Nucleus accumbens (tissue), 56 donors: ENCODE measurements at regions not wholly inside any gene's neighbourhood (a gene's known extent, or its start where the extent isn't known, plus 50 kb on each side); places are given as distances from the start of the nearest gene placed in this dataset.
"Not testable (repeated sequence)": the region's sequence is repeated elsewhere in the genome, so short reads cannot be mapped to it uniquely, and the experiment has no call there.

Source experiments
- DNase-seq, 56 donors: peaks; one replicate each; lab custom pipeline; 2025; lab: John Stamatoyannopoulos, UW

DNA sequence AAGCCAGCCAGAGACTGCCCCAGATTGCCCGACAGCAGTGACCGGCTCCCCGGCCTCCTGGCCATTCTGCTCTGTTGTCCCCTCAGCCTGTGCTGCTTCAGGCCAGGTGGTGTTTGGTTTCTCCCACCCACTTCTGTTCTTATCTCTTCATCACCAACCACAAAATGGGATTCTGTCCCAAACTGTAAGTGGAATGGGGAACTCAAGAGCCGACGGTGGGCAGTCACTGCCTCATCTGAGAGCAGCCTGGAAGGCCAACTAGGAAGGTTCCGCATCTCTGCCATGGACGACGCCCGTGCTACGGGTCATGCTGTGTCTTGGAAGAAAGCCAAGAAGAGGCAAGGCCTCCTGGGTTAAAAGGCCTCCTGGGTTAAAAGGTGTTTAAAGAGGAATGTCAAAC, 219.0 kb upstream of the PIK3R1 start:
- no peak for DNase-seq

DNA sequence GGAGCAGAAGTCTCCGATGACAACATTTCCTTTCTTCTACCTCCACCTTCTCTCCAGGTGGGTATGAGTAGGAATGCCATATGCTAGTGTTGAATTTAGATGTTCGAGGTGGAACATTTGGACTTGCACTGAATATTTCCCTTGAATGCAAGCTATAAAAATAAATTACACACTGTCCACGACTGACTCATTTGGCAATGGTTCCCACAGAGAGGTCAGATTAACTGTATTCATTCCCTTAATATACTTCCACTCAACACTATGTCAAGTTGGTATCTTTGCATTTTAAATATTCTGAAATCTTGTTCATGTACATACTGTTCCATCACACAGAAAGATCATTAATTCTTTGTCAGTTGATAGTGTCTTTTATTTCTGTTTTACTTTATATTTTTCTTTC, 222.6 kb upstream of the PIK3R1 start:
- DNase-seq: no peak

DNA sequence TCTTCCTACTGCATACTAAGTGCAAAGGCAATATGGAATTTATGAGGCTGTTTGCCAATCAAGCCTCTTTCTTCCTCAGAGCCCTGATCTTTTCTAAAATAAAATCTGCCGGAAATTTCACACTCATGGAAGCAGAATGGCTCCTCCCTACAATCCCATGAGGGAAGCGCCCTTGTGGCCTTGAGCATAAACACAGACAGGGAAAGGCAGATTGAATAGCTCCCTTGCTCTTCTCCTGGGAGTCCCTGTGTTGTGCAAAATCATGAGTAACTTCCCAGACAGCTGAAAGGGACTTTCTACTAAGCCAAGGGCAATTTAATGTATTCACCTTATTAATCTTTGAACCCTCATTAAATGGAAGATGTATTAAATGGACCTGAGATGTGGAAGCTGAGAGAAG, 226.1 kb upstream of the PIK3R1 start:
- DNase-seq: no peak

DNA sequence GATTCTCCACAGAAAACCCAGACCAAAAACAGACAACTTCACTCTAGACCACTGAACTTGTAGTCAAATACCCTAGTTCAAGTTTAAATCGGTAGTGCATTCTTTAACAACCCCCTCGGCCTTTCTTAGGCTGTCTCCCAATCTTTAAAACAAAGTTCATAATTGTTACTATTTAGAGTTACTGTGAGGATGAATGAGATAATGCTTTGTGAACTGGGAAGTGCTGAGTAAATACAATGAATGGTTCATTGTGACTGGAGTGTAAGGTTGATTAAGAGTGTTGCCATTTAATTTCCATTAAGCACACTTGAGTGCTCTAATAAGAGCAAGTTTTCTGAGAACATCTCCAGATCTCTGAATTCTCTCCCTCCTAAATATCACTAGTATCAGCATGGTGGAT, 228.8 kb upstream of the PIK3R1 start:
- DNase-seq: no peak

DNA sequence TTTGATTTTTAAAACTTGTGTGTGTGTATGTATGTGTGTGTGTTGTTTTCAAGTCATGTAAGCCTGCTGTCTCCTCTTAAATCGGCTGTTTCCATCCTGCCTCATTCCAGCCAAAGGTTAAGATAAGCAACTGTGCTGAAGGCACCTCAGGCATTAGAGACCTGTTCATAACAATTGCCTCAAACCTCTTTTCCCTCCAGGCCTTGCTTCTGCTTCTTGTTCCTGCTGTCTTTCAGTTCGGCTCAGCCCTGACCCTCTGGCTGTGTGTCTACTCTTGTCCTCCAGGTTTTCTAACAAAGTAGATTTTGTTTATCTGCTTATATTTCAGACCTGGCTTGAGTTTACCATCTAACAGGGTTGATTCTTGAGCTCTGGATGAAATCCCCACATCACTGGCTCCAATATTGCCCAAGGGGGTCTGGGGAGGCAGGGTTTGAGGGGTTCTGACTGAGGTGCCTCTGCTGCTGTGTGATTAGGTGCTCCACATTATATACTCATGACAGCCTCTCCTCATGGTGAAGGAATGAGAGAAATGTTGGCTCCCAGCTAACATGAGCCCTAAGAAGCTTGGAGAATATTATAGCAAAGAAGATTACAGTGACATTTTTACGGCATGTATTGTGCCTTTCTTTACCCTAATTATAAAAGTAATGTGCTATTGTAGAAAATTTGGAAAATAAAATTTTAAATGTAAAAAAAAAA, 229.7 kb upstream of the PIK3R1 start:
- DNase-seq: no peak

DNA sequence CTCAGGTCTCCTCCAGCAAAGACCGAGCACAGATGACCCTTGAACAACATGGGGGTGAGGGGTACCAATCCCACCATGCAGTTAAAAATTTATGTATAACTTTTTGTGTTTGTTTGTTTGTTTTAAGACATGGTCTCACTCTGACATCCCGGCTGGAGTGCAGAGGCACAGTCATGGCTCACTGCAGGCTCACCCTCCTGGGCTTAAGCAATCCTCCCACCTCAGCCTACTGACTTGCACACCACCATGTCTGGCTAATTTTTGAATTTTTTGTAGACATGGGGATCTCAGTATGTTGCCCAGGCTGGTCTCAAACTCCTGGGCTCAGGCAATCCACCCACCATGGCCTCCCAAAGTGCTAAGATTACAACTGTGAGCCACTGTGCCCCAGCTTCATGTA, 231.0 kb upstream of the PIK3R1 start:
- DNase-seq: no peak

DNA sequence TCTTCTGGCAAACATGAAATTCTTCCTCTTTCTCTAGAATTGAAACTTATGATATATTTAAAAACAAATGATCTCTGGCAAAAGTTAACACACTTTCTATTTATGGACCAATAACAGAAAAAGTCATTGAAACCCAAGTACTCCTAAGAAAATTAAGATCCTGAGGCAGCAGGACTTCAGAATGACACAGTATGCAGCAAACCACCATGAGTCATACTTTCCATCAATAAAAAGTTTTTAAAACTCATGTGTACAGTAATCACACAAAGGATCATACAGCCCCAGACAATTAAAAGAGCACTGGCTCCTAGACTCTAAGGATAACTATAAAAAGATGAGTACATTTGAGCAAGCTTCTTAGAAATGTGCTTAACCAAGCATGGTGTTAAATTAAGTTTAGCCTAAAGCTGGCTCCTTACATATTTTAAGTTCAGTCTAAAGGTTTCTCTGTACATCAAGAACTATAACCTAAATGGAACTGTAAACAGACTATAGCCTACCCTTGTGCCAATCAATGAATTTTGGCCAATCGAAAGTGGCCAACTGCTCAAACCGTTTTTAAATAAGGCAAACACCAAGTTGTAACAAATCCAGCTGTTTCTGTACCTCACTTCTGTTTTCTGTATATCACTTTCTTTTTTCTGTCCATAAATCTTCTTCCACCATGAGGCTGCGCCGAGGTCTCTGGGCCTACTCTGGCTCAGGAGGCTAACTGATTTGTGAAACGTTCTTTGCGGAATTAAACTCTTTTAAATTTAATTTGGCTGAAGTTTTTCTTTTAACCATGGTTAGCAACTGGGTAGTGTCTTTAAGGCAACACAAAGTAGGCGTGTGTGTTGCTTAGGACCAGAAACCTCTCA, 232.1 kb upstream of the PIK3R1 start:
- DNase-seq: no peak

DNA sequence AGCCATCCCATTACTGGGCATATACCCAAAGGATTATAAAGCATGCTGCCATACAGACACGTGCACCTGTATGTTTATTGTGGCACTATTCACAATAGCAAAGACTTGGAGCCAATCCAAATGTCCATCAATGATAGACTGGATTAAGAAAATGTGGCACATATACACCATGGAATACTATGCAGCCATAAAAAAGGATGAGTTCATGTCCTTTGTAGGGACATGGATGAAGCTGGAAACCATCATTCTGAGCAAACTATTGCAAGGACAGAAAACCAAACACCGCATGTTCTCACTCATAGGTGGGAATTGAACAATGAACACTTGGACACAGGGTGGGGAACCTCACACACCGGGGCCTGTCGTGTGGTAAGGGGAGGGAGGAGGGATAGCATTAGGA, 233.4 kb upstream of the PIK3R1 start:
- DNase-seq: not testable (repeated sequence)

DNA sequence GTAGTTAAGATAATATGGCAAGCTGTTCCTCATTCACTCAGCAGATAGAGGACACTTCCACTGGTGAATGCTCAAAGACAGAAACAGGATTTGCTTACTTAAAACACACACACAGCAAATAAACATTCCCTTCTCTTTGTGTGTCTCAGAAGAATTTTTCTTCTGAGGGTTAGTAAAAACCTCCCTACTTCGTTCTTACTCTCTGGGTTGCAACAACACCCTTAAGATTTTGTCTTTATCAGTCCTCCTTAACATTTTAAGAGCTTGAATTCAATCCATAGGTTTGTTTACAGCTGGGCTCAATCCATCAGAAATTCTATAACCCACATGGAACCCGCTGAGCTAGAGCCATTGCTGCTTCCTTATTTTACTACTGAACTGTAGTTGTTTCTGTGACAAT, 237.4 kb upstream of the PIK3R1 start:
- no peak for DNase-seq

DNA sequence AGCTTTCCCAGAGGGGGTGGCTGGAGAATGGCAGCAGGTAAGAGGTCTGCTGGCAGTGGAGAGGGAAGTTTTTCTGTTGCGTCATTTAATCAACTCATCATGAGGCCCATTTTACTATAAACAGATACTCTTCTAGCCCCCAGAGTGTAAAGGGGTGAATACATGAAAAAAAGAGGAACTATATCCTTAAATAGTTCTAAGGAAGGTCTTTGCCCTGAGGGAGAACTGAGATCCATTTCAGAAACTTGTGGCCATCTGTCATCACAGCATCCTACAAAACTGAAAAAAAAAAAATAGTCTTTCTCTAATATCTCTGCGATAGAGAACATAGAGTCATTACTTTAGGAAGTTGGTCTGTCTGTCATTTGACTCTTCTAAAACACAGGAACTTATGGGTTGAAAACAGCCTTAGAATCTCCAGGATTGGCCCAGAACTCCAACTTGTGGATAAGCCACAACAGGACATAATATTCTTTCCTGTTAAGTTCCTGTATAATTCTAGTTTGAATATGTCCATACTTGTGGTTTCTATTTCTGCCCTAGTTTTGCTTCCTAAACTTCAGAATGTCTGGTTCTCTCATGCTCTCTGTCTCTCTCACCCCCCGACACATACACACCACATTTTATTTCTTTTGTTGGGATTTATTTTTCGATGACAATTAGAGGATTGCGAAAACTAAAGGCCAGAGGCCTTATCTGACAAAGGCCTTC, 238.5 kb upstream of the PIK3R1 start:
- DNase-seq: no peak

DNA sequence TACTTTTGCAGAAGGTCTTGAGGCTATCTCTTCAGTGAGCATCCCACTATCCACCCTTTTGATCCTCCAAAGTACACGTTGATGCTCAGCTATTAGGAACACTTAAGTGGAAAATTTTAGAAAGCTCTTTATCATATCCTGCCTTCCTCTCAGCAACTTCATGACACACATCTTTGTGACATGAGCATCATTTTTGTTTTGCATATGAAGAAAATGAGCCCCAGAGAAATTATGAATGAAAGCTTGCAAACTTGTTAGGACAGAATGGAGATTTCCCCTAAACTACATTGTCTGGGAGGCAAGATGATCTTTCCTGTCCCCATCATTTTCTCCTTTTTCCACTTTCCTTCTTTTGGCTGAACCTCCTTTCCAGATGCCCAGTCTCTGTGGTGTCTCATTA, 239.4 kb upstream of the PIK3R1 start:
- no peak for DNase-seq

DNA sequence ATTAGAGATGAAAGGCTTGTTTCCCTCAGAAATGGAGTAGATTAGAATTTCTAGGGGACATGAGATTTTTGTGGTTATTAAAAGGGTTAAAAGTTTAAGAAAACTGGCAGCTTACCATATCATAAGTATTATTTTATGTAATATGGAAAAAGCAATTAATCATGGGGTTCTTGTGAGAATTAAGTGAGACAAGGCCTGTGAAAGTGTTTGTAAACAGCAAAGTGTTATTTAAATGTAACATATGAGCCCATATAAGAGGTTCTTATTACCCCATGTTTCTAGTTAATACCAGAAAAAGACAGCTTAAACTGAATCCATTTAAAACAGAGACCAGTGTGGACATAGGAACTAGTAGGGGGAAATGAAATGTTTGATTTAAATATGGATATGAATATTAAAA, 241.1 kb upstream of the PIK3R1 start:
- no peak for DNase-seq

DNA sequence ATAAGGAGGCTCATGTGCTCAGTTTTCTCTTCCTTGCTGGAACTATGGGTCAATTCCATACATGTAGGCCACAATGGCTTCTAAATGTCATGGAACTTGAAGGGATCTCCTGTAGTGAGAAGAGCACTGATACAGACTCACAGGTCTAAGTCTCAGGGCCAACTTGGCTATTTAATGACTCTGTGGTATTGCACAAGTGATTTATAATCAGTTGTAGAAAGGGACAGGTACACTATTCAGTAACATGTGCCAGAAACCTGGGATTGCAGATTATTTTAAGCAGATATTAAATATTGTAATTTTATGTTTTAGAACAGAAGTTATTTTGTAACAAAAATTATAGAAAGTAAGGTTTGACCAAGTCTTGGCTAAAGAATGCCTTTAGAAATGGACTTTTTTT, 241.5 kb upstream of the PIK3R1 start:
- no peak for DNase-seq

DNA sequence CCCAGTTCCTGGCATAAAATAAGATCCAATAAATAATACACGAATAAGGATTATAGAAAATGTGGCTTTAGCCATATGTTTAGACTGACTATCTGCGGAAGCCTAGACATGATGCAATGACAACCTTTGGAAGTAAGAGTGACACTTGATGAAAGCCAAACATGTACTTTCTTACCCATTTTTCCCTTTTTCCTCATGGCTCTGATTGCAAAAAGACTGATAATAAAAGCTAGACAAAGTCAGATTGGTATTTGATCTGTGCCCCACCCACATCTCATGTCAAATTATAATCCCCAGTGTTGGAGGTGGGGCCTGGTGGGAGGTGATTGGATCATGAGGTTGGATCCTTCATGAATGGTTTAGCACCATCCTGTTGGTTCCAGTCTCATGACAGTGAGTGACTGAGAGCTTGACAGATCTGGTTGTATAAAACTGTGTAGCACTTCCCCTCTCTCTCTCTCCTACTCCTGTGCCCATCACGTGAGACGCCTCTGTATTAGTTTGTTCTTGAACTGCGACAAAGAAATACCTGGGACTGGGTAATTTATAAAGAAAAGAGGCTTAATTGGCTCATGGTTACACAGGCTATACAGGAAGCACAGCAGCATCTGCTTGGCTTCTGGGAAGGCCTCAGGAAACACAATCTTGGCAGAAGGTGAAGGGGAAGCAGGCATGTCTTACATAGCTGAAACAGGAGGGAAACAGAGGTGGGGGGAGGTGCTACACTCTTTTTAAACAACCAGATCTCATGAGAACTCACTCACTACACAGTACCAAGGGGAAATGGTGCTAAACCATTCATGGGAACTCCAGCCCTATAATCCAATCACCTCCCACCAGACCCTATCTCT, 243.4 kb upstream of the PIK3R1 start:
- DNase-seq: no peak

DNA sequence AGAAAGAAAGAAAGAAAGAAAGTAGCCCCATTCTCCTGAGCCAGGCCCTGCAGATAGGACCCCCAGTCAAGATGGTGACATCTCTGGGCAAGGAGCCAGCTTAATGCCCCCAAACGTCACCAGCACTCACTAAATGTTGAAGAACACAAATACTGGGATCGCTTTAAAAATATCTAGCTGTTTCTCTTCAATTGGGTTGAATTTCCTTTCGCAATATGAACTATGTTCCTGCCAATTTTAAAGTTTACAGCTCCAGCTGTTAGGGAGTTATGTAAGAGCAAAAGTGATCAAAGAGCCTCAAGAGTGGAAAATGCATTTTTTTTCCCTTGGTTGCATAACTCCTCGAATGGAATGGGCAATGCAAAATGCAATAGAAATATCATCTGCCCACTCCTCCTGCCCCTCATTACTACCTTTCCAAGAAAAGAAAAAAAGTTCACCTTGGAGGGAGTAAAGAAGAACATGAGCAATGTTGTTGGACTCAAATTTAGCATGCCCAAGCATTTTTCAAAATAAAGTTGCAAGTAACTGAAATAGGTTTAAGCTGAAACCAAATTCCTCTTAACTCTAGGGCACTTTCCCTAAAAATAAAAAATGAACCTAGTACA, 244.2 kb upstream of the PIK3R1 start:
- no peak for DNase-seq

DNA sequence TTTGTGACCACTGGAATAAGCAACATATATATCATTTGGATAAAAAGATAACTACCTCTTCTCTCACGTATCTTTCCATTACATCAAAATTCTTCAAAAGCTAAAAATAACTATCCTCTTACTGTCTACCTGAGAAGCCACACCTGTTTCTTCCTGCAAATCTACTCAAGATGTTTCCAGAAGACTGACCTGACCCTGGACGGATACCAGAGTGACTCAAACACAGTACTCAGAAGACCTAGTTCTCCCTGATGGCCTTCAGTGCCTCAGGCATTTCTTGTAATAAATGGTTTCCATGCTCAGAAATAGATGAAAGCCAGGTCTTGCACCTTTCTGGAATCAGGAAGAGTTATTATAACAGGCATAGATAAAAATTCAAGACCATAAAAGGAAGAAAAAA, 245.9 kb upstream of the PIK3R1 start:
- DNase-seq: no peak

DNA sequence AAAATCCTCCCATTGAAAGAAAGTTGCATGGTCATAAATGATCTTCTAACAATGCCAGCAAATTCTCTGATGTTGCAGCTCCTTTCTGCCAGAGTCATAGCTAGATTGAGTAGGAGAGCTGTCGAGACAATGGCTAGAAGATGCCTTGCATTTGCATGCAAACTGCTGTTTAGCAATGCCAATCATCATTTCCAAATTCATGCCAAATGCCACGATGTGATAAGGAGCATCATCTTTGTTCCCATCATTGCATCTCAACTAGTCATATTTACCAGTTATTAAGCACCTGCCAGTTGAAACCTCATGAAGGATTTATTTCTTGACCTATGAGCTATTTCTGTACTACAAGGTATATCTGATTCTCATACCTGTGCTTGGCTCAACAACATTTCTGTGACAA, 246.4 kb upstream of the PIK3R1 start:
- DNase-seq: no peak

DNA sequence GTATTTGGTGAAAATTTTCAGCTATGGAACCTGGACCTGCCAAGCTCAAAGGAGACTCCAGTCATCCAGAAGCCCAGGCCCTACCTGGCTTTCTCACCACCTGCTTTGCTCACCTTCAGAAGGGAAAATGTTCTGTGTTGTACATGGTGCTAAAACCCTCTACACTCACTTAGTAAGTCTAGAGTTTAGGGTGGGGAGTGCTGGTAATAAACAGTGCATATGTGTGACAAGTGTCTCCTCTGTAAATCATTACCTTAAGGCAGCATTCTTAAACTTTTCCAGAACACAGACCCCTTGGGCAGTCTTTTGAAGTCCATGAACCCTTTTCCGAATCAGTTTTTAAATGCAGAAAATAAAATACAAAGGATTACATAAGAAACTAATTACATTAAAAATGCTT, 248.8 kb upstream of the PIK3R1 start:
- DNase-seq: no peak

DNA sequence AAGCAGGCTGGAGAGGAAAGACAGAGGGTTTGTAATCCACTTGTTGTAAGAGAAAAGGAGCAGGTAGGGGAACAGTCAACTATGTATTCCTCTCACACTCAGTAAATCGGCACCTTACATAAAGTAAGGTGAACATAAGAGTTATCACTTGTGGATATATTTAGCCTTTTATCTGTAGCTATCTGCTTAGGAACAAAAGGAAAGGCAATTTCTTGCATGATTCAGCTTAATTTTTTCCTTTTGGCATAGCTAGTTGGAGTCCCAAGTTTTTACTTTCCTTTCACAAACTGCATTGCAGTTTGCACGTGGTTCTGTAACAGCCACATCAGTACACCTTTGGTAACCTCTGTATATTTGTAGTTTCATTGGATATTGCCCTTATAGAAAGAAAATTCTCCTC, 250.9 kb upstream of the PIK3R1 start:
- no peak for DNase-seq

DNA sequence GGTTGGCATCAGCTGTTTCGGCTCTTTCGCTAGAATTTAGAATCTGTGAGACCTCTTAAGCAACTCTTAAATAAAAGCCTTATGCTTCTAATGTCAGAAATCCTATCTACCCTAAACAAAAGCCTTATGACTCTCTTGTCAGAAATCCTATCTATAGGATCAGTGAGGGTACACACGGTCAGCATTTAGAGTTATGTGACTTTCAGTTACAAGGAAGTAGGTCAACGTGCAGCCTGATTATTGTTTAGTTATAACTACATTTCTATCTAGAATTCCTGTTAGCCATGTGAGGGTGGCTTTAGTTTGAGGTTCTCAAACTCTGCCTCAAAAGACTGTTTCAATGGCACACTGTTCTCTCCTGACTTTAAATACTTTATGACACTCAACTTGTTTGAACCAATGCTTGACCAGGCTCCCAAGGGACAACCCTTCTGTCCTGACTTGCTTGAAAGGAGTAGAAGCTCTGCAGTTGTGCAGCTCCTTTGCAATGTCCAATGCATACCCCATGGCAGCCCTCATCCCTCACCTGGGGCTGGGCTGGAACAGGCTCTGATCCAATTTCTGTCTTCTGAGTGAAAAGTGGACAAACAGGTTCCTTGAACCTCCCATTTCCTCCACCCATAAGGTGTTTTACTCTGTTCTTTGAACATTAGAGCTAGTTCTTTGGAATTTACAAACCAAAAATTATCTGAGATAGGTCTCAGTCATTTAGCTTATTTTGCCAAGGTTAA, 251.6 kb upstream of the PIK3R1 start:
- no peak for DNase-seq
